GM19463 (cell line): ENCODE measurements at regions not wholly inside any gene's neighbourhood (a gene's known extent, or its start where the extent isn't known, plus 50 kb on each side); places are given as distances from the start of the nearest gene placed in this dataset.
"Not testable (repeated sequence)": the region's sequence is repeated elsewhere in the genome, so short reads cannot be mapped to it uniquely, and the experiment has no call there.

ENCODE experiments used
- ATAC-seq: cut with Tn5 transposase; IDR thresholded peaks from one replicate; pipeline ENCODE4 v1.9.1; 2021; ENCODE audit warnings: mild to moderate bottlenecking, moderate library complexity; ENCODE audit not compliant: unreplicated experiment

DNA sequence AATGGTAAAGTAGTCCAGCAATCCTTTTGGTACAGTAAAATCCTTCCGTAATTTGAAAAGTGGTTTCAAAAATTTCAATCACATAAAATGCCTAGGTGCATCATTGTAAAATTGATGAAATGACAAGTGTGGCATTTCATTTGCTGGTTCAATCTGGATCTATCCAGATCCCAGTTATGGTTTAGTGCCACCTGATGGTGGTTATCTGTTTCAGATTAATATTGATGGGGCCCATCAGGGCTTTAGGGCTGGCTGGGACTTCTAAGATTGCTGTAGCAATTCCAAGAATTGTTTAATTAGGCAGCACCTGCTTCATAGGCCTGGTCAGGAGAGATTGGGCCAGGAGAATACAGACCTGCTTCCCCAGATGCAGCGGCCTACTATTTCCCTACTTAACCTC lies 55.5 kb upstream of the PIK3C3 start:
- no peak for ATAC-seq

DNA sequence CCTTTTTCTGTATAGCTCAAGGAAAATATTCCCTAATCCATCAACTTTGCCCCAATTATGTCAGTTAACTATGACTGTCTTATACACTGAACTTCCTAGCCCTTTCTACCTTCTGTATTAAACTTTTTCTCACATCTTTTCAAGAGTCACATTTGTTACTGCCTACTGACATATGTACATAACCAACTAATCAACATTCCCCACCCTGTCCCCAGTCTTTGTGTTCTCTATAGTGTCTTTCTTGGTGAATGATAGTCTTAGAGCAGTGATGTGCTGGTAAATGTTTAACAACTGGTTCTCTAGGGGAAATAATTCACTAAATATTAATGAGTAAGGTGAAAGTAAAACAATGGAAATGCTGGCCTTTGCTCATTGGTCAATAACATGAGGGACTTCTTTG lies 61.6 kb upstream of the PIK3C3 start:
- ATAC-seq, result no peak

DNA sequence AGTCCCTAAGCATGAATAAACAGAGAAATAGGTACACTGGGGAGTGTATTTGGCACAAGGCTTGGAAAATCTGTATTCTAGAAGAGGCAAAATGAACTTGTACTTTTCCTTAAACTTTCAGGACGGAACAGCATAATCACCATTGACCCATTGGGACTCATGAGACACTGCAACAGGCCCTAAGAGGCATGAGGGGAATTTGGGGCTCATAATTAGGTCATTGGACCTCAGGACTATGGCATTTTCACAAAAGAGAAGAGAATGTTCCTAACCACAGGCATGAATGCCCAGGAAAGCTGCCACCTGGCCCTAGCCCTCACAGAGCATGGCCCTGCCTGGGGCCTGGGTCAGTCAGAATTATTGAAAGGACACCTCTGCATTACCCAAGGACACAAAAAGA lies 67.9 kb upstream of the PIK3C3 start:
- no peak for ATAC-seq

DNA sequence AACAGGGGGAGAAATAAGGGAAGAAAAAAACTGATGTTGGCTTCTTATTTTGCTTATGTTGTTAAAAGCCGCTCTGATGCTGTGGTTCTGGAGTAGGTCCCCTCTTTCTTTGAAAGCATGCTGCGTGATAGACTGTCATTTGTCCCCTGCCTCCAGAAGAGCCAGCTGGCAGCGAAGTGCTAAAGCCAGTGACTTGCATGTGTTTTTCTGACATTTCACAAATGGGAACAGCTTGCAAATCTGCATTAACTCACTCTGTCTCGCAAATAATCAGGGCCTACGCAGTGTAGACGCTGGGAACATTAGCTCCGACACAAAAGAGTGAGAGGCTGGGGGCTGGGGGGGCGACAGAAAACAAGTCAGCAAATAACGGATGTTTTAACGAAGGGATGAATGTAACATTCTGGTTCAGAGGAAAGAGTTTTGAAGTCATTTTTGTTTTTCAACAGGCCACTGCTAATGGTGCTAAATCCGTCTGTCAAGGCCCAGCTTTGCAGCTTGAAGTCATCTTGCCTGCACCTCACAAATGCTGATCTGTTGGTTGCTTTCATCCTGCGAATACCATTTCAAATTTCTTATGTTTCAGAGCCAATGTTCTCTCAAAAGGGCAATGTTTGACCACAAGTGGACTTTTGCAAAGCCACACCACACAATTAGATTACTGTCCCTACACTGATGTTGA lies 68.8 kb upstream of the PIK3C3 start:
- ATAC-seq, result no peak

DNA sequence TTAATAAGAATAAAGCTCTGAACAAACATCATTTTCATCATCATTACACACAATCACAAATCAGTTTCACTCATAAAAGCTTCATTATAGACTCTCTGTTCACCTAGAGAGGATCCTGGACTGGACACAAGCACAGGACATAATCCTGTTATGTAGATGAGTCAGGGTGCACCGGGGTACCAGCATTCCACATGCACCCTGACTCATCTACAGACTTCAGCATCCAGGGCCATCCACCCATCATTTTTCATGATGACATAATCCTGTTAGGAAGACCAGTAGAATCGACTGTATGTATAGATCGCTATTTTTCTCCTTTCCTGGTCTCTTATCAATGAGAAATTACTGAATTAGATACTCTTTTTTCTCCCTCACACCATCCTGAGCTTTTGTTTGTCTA lies 73.7 kb upstream of the PIK3C3 start:
- ATAC-seq, result no peak

DNA sequence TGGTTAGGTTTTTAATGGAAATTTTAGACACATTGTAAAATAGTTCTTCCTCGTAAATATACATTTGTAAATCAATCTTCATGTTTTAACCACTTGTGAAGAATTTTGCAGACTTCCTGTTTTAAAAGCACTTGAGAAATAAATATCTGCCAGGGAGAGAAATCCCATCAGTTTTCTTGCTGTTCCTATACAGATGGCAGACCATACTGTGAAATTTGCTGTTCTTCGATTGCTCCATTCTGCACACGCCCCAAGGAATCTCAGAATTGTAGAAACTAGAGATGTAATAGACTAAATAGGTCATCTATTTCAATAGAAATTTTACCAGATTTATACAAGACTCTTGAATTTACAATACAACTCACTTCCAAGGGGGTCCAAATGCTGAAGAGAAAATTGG lies 75.8 kb upstream of the PIK3C3 start:
- ATAC-seq, result no peak

DNA sequence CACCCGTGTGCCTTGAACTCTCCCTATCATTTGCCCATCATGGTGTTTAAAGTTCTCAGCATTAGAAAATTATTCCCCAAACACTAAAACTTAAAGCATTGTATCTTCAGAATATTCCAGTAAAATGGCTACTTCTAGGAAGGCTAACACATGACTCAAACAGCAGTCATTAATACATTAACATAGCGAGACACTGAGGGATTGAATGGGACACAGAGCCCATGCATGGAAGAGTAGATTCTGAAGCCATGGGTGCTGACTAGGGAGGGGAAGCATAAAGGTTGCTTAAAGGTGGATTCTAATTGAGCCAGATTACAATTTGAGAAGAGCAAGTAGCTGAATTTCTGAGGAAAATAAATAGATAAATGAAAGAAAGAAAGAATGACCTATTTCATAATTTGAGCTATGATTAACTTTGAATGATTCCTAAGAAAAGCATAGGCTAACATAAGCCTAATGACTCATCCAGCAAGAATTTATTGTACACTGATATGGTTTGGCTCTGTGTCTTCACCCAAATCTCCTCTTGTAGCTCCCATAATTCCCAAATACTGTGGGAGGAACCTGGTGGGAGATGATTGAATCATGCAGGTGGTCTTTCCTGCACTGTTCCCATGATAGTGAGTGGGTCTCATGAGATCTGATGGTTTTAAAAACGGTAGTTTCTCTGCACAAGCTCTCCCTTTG lies 79.8 kb upstream of the PIK3C3 start:
- no peak for ATAC-seq

DNA sequence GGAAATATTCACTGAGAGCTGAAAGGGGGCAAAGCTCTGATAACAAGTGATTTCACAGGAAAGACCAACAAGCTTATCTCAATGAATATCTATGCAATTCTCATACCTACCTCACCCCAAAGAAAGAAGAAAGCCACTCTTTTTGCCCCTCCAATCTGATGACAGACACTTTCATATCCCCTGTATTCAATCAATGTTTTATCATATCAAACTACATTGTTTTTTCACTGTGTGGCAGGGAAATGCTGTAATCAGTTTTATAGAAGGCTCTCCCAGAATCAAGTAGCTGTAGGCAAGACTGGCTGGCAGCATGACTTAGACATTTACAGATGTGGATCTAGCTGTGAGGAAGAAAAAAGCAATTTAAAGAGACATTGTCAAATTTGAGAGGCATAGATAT lies 81.3 kb upstream of the PIK3C3 start:
- ATAC-seq, result no peak

DNA sequence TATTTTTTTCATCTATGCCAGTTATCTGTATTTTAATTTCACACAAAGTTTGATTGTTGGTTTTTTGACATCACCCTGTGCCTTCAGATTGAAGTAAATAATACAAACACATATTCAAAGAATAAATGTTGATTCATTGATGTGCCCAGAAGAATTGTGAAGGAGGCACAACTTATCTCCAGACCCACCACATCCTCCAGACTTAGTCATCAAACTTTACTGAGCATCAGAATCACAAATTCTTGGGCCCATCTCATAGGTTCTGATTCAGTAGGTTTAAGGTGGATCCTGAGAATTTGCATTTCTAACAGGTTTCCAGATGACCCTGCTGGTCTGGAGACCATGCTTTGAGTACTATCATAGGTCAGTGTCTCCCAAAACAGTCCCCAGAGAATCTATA lies 82.8 kb upstream of the PIK3C3 start:
- no peak for ATAC-seq

DNA sequence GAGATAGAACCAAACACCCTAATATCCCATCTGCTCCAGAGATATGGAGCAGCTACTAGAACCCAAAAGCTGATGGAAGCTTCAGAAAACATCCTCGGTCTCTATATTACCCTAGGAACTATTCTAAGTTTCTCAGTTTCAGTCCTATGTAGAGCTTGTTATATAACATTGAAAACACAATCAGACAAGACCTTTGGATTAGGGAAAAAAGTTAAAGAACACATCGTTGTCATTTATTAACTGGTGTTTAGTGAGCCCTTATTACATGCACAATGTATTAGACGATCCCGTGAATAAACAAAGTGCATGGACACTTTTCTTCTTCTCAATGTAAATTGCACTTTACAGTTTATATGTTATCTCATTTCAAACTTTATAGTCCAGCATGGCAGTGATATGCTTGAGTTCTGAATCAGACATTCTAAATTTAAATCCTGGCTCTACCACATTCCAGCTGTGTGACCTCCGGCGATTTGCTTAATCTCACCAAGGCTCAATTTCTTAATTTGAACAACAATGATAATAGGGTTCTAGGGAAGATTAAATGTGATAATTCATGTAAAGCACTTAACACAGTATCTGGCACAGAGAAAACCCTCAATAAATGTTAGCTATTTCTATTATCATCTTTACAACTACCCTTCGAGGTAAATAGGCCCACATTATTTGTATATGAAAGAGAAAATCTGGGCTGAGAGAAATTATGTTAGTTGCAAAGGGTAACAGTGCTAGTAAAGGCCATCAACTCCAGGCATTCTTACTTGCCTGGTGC lies 83.6 kb upstream of the PIK3C3 start:
- ATAC-seq, result no peak

DNA sequence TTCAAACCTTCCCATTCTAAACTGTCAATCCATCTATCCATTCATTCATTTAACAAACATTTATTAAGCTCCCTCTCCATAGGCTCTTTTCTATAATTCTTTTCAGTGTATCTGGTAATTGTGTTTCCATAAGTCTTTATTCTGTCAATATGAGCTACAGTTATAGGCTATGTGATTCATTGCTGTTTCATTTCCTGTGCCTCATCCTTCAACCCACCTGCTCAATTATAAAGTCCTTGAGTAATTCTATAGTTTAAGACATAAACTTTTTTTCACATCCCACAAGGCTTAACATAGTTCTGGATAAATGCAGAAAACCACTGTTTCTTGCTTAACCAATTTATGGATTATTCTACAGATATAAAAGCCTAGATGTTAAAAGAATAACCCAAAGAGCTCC lies 84.2 kb upstream of the PIK3C3 start:
- ATAC-seq, result no peak

DNA sequence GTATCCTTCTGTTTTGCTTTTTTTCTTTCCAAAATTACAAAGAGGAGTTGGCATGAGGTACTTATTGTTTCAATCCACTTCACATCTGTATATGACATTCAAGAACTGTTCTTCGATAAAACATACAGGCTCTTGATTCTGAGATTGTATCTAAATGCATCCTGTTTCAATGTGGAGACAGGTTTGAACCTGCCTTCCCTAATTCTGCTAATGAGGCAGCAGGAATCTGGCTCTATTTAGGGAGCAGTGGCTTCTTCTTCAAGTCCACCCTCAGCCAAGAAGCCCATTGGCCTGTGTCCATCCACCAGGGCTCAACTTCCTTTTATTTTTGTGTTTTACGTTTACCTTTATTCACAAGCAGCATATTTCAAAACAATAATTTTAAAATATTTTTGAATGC lies 84.8 kb upstream of the PIK3C3 start:
- no peak for ATAC-seq

DNA sequence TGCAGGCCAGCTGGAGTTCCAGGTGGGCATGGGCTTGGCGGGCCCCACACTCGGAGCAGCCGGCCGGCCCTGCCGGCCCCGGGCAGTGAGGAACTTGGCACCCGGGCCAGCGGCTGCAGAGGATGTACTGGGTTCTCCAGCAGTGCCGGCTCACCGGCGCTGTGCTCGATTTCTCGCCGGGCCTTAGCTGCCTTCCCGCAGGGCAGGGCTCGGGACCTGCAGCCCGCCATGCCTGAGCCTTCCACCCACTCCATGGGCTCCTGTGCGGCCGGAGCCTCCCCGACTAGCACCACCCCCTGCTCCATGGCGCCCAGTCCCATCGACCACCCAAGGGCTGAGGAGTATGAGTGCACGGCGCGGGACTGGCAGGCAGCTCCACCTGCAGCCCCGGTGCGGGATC lies 89.2 kb upstream of the PIK3C3 start:
- ATAC-seq, result not testable (repeated sequence)

DNA sequence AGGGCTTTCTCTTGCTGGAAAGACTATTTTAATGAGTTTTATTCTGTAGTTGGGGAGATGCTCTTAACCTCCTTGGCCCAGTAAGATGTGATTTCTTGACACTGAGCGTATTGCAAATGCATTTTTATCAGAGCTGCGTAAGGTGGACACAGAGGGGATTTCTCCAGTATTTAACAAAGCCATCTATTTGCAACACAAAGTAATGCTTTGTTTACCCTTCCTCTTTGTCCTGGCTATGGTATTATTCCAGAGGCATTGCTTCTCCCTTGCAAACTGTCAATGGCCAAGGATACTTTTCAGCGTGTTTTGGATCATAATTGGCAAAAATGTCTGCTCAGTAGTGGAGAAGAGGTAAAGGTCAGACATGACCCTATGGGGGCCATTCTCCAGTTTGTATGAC lies 90.8 kb upstream of the PIK3C3 start:
- no peak for ATAC-seq

DNA sequence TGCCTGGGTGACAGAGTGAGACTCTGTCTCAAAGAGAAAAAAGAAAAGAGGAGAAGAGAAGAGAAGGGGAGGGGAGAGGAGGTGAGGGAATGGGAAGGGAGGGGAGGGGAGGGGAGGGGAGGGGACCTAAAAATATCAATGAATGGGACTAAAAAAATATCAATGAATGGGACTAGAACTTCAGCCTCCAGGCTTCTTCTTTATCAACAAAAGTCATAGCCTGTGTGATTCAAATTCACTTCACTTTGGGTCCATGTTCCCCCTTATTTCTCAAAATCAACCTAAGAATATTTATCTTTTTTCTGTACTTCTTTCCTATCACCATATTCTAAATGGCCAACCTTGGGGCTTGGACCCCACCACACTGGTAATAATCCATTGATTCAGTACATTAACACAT lies 92.1 kb upstream of the PIK3C3 start:
- no peak for ATAC-seq

DNA sequence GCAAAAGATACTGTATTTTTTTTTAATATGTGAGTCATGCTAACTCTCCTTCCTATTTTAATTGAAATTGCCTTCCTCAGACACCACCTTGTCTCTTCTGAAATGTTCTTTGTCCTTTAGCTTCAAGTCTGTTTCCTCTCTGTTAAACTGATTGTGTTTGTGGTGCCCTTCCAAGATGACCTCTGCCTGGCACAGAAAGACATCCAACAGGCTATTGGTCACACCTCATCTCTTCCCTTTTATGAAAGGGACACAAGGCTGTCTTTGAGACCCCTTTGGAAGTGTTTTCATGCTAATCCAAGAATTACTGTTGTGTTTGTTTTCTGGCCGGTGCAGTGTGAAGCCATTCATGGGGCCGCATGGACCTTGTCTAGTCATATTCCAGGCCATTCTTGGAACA lies 94.0 kb upstream of the PIK3C3 start:
- no peak for ATAC-seq

DNA sequence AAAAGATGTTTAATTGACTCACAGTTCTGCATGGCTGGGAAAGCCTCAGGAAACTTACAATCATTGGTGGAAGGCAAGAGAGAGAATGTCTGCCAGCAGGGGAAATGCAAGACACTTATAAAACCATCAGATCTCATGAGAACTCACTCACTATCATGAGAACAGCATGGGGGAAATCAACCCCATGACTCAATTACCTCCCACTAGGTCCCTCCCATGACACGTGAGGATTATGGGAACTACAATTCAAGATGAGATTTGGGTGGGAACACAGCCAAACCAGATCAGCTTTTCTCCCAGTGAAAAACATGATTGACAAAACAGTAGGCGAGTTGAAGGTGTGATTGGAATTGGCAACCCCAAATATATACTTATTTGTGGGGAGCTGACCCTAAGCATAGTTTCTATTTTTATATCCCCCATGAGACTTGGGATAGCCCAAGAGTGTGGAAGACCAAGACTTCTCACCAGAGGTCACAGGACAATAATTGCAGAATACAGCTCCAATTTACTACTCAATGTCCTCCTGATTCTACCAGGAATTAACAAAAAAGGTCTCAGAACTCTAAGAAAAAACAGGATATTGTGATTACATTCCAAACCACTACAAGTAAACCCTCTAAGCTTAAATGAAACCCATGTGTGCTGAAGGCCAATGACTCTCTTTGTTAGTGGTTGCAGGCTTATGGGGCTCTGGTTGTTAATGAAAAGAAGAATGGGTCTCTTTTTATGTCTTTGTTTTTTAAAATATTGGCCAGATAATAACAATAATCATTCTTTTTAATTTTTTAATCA lies 96.1 kb upstream of the PIK3C3 start:
- ATAC-seq, result no peak

DNA sequence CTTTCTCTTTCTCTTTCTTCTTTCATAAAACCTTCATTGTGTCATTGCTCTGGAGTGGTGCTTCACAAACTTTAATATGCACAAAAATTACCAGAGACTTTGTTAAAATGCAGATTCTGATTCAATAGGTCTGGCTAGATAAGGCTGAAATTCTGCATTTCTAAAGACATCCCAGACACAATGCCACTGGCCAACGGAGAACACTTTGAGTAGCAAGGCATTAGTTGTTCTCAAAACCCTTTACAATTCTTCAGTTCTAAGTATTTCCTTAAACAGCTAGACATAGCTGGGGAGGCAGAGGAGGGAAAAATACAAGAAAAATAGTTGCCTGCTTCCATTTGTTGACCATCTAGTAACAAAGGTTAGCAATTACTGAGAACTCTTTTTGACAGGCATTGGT lies 101.8 kb upstream of the PIK3C3 start:
- no peak for ATAC-seq

DNA sequence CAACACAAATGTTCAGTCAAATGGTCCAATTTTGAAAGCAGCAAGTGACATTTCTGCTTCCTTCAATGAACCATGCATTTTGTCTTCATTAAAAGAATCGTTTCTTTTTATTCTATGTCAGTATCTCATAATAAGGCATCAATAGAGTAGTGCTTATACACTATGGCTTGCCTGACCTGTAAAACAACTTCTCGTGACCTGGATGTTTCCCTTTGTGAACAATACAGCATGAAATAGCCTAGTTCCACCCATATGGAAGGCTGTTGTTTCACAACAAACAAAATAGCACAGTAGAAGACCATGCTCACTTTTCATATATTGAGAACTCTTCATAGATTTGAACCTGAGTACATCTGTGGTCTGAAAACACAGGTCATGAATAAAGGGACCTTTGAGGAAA lies 104.3 kb upstream of the PIK3C3 start:
- ATAC-seq, result no peak

DNA sequence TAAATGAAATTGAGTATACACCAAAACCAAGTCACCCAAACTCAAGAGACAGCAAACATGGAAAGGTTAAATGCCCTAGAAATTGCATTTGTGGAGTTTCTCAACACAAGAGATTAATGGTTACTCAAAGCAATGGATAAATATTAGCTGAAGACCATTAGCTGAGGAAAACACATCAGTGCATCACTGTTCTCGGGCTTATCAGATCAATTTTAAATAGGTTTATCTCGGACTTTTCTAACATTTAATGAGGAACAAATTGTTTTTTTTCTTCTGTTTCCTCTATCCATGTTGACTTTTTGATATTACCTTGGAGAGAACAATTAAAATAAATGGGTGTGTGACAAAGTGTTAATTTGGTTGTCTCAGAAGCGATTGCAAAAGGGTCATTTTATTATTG lies 105.4 kb upstream of the PIK3C3 start:
- ATAC-seq, result no peak

DNA sequence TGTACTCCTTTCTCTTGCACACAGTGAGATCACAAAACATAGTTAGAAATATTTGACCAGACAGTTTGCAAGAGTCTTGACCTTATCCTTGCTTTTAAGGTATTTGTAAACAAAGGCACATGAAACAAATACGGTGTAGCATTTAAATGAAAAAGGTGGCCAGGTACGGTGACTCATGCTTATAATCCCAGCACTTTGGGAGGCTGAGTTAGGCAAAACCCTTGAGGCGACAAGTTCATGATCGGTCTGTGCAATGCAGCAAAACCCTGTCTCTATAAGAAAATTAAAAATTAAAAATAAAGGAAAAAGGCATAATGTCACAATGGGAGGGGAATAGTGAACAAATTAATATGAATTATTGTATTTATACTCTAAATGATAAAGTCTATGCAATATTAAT lies 109.5 kb upstream of the PIK3C3 start:
- ATAC-seq, result no peak
